K562 (cell line): ENCODE measurements at regions not wholly inside any gene's neighbourhood (a gene's known extent, or its start where the extent isn't known, plus 50 kb on each side); places are given as distances from the start of the nearest gene placed in this dataset.

Source experiments
- ATAC-seq: fragments of 200-7000 bp; cut with Tn5 transposase; 3 replicates; pipeline ENCODE4 v1.9.1; 2020; ENCODE audit warnings: moderate library complexity
- BruUV-seq: library from RNA; stranded (reverse); fragments of 400-500 nt; replicated peaks from 2 replicates; lab custom pipeline; 2021; lab: Mats Ljungman, UMichigan
- CTCF ChIA-PET: fragments of 300-600 bp; formaldehyde crosslinking; extraction: SDS; loops from one replicate; lab custom pipeline; 2021; ENCODE audit warnings: low intra/inter-chr PET ratio; lab: Yijun Ruan, JAX
- POLR2A ChIA-PET: fragments of 300-600, 350-650 bp; sonication (Branson Sonifier 250); formaldehyde crosslinking; extraction: SDS; loops from one replicate; lab custom pipeline; 2021; ENCODE audit warnings: antibody characterized with exemption, inconsistent platforms; lab: Yijun Ruan, JAX
- DNase-seq, 4 experiments: peaks; one replicate each; pipeline versions ENCODE4 v3.0.0 to v3.0.0-alpha.2; 2011 to 2018; ENCODE audit warnings: low spot score in 3 of 4, mixed read lengths in 3 of 4; ENCODE audit errors: extremely low read depth in 1 of 4
- FAIRE-seq: peaks from 2 replicates; lab custom pipeline; 2011; peaks lifted over from hg19 to GRCh38; lab: Jason Lieb, UNC
- H2AFZ ChIP-seq: 2 replicates; pipeline ENCODE4 v1.6.0; 2011; ENCODE audit warnings: low read depth, low read length, control low read depth, inconsistent platforms
- H3K27ac ChIP-seq: fragments of 200-600 bp; 3 replicates; pipeline ENCODE4 v1.8.0; 2011; ENCODE audit warnings: low read depth, mild to moderate bottlenecking, control low read depth, inconsistent platforms, low read length, moderate library complexity, mixed read lengths; ENCODE audit errors: extremely low read depth
- H3K27me3 ChIP-seq, 2 experiments: fragments of 300-600 bp in 1 of 2; 2 replicates in 1 of 2; 3 replicates in 1 of 2; pipeline versions ENCODE4 v1.6.0 to v1.8.0; 2011; ENCODE audit warnings: inconsistent platforms in 2 of 2, low read length in 2 of 2, mild to moderate bottlenecking in 1 of 2, mixed read lengths in 1 of 2, moderate library complexity in 1 of 2; ENCODE audit not compliant: control insufficient read depth in 2 of 2, insufficient read depth in 2 of 2
- H3K36me3 ChIP-seq: fragments of 300-600 bp; 3 replicates; pipeline ENCODE4 v1.8.0; 2011; ENCODE audit warnings: mild to moderate bottlenecking, low read length, inconsistent platforms; ENCODE audit not compliant: control insufficient read depth, insufficient read depth
- H3K4me1 ChIP-seq, 2 experiments: fragments of 200-600 bp in 1 of 2; replicated peaks in 1 of 2; 2 replicates in 1 of 2; 3 replicates in 1 of 2; pipeline versions ENCODE4 v1.5.1 to v1.8.0; 2011; ENCODE audit warnings: inconsistent platforms in 2 of 2, low read length in 2 of 2, mild to moderate bottlenecking in 1 of 2, mixed read lengths in 1 of 2, moderate library complexity in 1 of 2; ENCODE audit not compliant: control insufficient read depth in 2 of 2, insufficient read depth in 2 of 2
- H3K4me2 ChIP-seq: 2 replicates; pipeline ENCODE4 v1.6.1; 2011; ENCODE audit warnings: low read length, control low read depth, inconsistent platforms, mixed read lengths; ENCODE audit not compliant: insufficient read depth
- H3K4me3 ChIP-seq: fragments of 200-600 bp; sonication (generic), shearing (Covaris generic); 2 replicates; pipeline ENCODE4 v1.5.1; 2016; ENCODE audit warnings: control low read depth, inconsistent platforms
- H3K79me2 ChIP-seq: fragments of 200-600 bp; 3 replicates; pipeline ENCODE4 v1.8.0; 2011; ENCODE audit warnings: low read length, inconsistent platforms; ENCODE audit not compliant: control insufficient read depth, insufficient read depth
- H3K9ac ChIP-seq, 2 experiments: 2 replicates each; pipeline versions ENCODE4 v1.6.0 to v1.6.1; 2011; ENCODE audit warnings: low read depth in 2 of 2, low read length in 2 of 2, control low read depth in 1 of 2, inconsistent platforms in 1 of 2, mild to moderate bottlenecking in 1 of 2, mixed read lengths in 1 of 2; ENCODE audit not compliant: insufficient read depth in 1 of 2
- H3K9me1 ChIP-seq: one replicate; pipeline ENCODE4 v1.6.0; 2011; ENCODE audit warnings: inconsistent platforms, mild to moderate bottlenecking, low read length, moderate library complexity; ENCODE audit not compliant: control insufficient read depth, insufficient read depth
- H3K9me3 ChIP-seq: replicated peaks from 2 replicates; pipeline ENCODE4 v1.5.1; 2011; ENCODE audit warnings: low read depth, low read length, inconsistent platforms; ENCODE audit not compliant: control insufficient read depth, insufficient read depth
- H4K20me1 ChIP-seq: replicated peaks from 2 replicates; pipeline ENCODE4 v1.6.1; 2011; ENCODE audit warnings: low read length, inconsistent platforms, mixed read lengths; ENCODE audit not compliant: control insufficient read depth, insufficient read depth
- ATF7 ChIP-seq: fragments of 450-650 bp; IDR thresholded peaks from 2 replicates; pipeline ENCODE4 v1.7.1; 2014; ENCODE audit warnings: mild to moderate bottlenecking, moderate library complexity
- HBP1 ChIP-seq: fragments of 450-650 bp; formaldehyde crosslinking; IDR thresholded peaks from 2 replicates; pipeline ENCODE4 v1.4.0; 2022; ENCODE audit warnings: missing genetic modification characterization
- ILK ChIP-seq: fragments of 450-650 bp; IDR thresholded peaks from 2 replicates; pipeline ENCODE4 v1.6.1; 2016; ENCODE audit warnings: missing genetic modification characterization, low read depth, mild to moderate bottlenecking, missing compliant biosample characterization, moderate library complexity, borderline replicate concordance
- JUN ChIP-seq, 2 experiments: sonication (generic) in 1 of 2; formaldehyde crosslinking in 1 of 2; IDR thresholded peaks; 2 replicates each; pipeline versions ENCODE4 v1.6.1 to v1.8.0; 2012 to 2022; ENCODE audit warnings: borderline replicate concordance in 2 of 2, mild to moderate bottlenecking in 2 of 2, improper control_type of control experiment in 1 of 2, low read depth in 1 of 2, low read length in 1 of 2, missing genetic modification reagents in 1 of 2
- SIN3A ChIP-seq, 2 experiments: fragments of 150-350 bp in 1 of 2; IDR thresholded peaks; 2 replicates each; pipeline ENCODE4 v1.6.1; 2011 to 2016; ENCODE audit warnings: borderline replicate concordance in 2 of 2, low read depth in 2 of 2, low read length in 2 of 2, mild to moderate bottlenecking in 2 of 2, moderate library complexity in 2 of 2; ENCODE audit not compliant: control insufficient read depth in 1 of 2
- SMAD4 ChIP-seq: fragments of 250-450 bp; sonication (Bioruptor Pico); conservative IDR thresholded peaks from 2 replicates; pipeline ENCODE4 v1.8.0; 2021; ENCODE audit warnings: inconsistent platforms, mild to moderate bottlenecking, moderate library complexity
- TCF3 ChIP-seq: sonication (generic); formaldehyde crosslinking; IDR thresholded peaks from 2 replicates; pipeline ENCODE4 v1.4.0; 2020; ENCODE audit warnings: mild to moderate bottlenecking, missing genetic modification reagents
- ZNF408 ChIP-seq: fragments of 250-450 bp; sonication (Bioruptor Pico); IDR thresholded peaks from 2 replicates; pipeline ENCODE4 v1.4.0; 2020; ENCODE audit warnings: low read depth, mild to moderate bottlenecking, moderate library complexity
- ZNF561 ChIP-seq: fragments of 450-650 bp; formaldehyde crosslinking; conservative IDR thresholded peaks from 2 replicates; pipeline ENCODE4 v1.4.0; 2020; ENCODE audit warnings: mild to moderate bottlenecking, moderate library complexity
- WGBS: fragments of 100-300 bp; shearing (Covaris generic); methylation state at CpG from one replicate; pipeline ENCODE4 v1.1.6; 2016; ENCODE audit warnings: low coverage, mixed read lengths; ENCODE audit not compliant: insufficient coverage; ENCODE audit errors: missing lambda C conversion rate; 5-methylcytosine and 5-hydroxymethylcytosine counted together
- in situ Hi-C: fragments of 300-500 bp; cut with MboI; formaldehyde crosslinking; loops from 4 replicates; pipeline ENCODE4 v1.15.0; 2018; ENCODE audit warnings: inconsistent platforms, mixed read lengths
- intact Hi-C: fragments of 100-400 bp; cut with micrococcal nuclease; formaldehyde crosslinking; loops from 2 replicates; pipeline ENCODE4 v1.14.2; 2022
- TF ChIP-seq, protein P1 (sequence below): fragments of 450-650 bp; IDR thresholded peaks from 2 replicates; pipeline ENCODE4 v1.6.1; 2016

GRCh38 chr2:119078796-119079195, 79.8 kb downstream of the C1QL2 start:
- 0% methylated on average over 3 of the region's 3 CpGs for WGBS
- H4K20me1 ChIP-seq = no peaks in the 10 kb centered on the region
- no peak overlapping the region for H2AFZ ChIP-seq
- H3K79me2 ChIP-seq = no peaks in the 10 kb centered on the region
- H3K4me3 ChIP-seq = no peak overlapping the region
- no peak overlapping the region for H3K9ac ChIP-seq
- intact Hi-C loops = no loop called here
- BruUV-seq = no TSS peak
- ATAC-seq (no peak), FAIRE-seq (no peak), DNase-seq (no peak)
- ChIA-PET POLR2A (no interaction called here), CTCF (no interaction called here)
- H3K4me2 ChIP-seq = no peak overlapping the region
- no peak overlapping the region for H3K27ac ChIP-seq
- H3K4me1 ChIP-seq = no peaks in the 10 kb centered on the region
- H3K36me3 ChIP-seq = no peaks in the 10 kb centered on the region
- in situ Hi-C loops = no loop called here
- TF ChIP-seq ATF7 (no peak), ZNF561 (CRISPR knock-in tag) (no peak), TCF3 (no peak)
- no peaks in the 10 kb centered on the region for H3K9me3 ChIP-seq
- H3K9me1 ChIP-seq = no peaks in the 10 kb centered on the region
- H3K27me3 ChIP-seq = peaks cover 0 to 23% of the 10 kb centered on the region in 2 experiments; a peak in 2 of 5 replicates

- Histone ChIP-seq H3K27ac (no peak overlapping the region), H3K4me2 (no peak overlapping the region), H3K27me3 (peaks cover 0 to 23% of the 10 kb centered on the region in 2 experiments; a peak in 2 of 5 replicates), H3K9me1 (no peaks in the 10 kb centered on the region), H3K9me3 (no peaks in the 10 kb centered on the region), H3K4me3 (no peak overlapping the region), H3K79me2 (no peaks in the 10 kb centered on the region), H3K9ac (no peak overlapping the region), H3K4me1 (no peaks in the 10 kb centered on the region), H3K36me3 (no peaks in the 10 kb centered on the region), H4K20me1 (0 out of 2 replicates have a peak, but pooled peaks cover 2% of the 10 kb centered on the region), H2AFZ (no peak overlapping the region)
- FAIRE-seq = no peak
- WGBS = 0% methylated on average over 7 of the region's 8 CpGs
- TF ChIP-seq, protein P1, sequence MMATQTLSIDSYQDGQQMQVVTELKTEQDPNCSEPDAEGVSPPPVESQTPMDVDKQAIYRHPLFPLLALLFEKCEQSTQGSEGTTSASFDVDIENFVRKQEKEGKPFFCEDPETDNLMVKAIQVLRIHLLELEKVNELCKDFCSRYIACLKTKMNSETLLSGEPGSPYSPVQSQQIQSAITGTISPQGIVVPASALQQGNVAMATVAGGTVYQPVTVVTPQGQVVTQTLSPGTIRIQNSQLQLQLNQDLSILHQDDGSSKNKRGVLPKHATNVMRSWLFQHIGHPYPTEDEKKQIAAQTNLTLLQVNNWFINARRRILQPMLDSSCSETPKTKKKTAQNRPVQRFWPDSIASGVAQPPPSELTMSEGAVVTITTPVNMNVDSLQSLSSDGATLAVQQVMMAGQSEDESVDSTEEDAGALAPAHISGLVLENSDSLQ = peak; percentile 30; the same call in 1 of the 2 replicates
- TF ChIP-seq HBP1 (no peak), SMAD4 (no peak), SIN3A (IDR thresholded peaks at IDR 0.05; ENCODE audit: borderline replicate concordance in 2 of 2, control insufficient read depth in 1 of 2, low read depth in 2 of 2, low read length in 2 of 2) (no peak), ZNF408 (no peak), ILK (tag) (no peak), JUN (IDR thresholded peaks at IDR 0.05; ENCODE audit: borderline replicate concordance, low read depth, low read length) (no peak), JUN (CRISPR knock-in tag; IDR thresholded peaks at IDR 0.05; ENCODE audit: borderline replicate concordance) (no peak)
- intact Hi-C loops = no loop called here
- ChIA-PET CTCF (no interaction called here), POLR2A (interaction anchor here (0.6 kb wide), 1 partner anchor 176 kb away, joined by 3 read pairs; no protein-coding TSS in a partner anchor)
- peak; percentile 35; the same call in 1 of the 3 replicates for ATAC-seq
- in situ Hi-C loops = no loop called here
- no TSS peak for BruUV-seq
- DNase-seq = no peak
Measured at GRCh38 chr2:119076713-119077112, 81.8 kb downstream of the C1QL2 start.
